Activated CD8-positive, alpha-beta memory T cell treated with anti-CD3 and anti-CD28 coated beads, Interleukin-2, amount 50 U/mL, for 48 hours (primary cell): ENCODE measurements at regions not wholly inside any gene's neighbourhood (a gene's known extent, or its start where the extent isn't known, plus 50 kb on each side); places are given as distances from the start of the nearest gene placed in this dataset.
"Not testable (repeated sequence)": the region's sequence is repeated elsewhere in the genome, so short reads cannot be mapped to it uniquely, and the experiment has no call there.

Experiments
- DNase-seq: peaks from one replicate; pipeline ENCODE4 v3.0.0-alpha.2; 2020

DNA sequence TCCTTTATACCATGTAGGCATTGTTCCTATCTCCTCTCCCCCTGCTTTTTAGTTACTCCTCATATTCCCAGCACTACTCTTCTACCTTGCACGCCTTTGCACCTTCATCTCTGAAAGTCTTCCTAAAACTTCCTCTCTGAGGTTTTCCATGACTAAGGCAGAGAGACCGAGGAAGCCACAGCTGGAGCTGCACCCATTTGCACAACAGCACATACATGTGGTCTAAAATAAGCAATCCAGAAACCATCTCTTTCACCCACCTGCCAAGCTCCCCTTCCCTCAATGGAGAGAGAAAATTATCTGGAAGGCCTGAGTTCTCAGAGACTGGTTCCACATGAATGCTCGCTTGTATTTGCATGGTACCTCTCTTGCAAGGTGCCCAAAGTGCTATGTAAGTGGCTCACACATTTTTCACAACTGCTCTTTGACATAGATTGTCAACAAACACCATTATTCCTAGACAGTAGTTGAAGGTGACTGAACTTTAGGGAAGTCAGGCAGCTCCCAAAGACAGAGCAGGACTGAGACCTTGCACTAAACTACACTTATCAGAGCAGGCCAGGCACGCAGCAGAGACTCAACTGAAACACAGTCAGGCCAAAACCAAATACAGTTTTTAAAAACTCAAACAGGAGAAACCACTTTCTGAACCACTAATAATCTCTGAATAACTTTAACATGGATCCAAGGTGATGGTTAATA, 313.2 kb downstream of the TFAP2A start:
- DNase-seq: no peak

- DNase-seq: no peak
These were observed 315.2 kb downstream of the TFAP2A start for GRCh38 chr6:10099529-10100140.

DNA sequence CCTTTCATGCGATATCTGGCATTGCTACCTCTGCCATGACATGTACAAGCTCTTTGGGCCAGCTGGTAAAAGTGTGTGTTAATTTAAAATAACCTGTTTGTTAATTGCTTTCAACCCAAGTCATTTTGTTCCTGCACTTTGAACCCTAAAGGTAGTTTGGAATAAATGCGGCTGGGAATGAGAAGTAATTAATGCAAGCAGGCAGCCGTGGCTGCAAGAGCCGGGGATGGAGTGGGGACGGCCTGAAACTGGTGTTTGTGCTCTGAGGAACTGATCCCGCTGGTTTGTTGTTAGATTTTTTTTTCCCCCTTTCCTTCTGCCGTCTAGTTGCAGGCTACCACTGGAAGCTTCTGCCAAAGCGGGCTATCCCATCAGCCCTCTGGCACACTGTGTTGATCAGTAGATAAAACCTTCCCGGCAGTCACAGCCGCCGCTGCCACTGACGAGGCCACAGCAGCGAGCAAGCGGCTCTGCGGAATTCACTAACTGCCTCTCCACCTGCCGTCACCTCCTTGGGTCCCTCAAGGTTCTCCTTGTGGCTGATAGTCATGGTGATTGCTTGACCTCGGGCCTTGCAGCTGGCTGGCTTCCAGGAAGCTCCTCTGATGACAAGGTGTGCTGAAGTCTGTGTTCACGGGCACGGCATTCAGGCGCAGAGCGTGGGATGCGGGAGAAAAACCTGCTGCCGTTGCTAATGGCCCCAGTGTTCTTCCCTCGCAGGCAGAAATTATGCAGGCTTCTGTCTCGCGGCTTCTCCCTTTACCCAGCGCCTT, 315.9 kb downstream of the TFAP2A start:
- DNase-seq: no peak

GRCh38 chr6:10093282-10093681, 321.6 kb downstream of the TFAP2A start:
- DNase-seq: no peak

DNA sequence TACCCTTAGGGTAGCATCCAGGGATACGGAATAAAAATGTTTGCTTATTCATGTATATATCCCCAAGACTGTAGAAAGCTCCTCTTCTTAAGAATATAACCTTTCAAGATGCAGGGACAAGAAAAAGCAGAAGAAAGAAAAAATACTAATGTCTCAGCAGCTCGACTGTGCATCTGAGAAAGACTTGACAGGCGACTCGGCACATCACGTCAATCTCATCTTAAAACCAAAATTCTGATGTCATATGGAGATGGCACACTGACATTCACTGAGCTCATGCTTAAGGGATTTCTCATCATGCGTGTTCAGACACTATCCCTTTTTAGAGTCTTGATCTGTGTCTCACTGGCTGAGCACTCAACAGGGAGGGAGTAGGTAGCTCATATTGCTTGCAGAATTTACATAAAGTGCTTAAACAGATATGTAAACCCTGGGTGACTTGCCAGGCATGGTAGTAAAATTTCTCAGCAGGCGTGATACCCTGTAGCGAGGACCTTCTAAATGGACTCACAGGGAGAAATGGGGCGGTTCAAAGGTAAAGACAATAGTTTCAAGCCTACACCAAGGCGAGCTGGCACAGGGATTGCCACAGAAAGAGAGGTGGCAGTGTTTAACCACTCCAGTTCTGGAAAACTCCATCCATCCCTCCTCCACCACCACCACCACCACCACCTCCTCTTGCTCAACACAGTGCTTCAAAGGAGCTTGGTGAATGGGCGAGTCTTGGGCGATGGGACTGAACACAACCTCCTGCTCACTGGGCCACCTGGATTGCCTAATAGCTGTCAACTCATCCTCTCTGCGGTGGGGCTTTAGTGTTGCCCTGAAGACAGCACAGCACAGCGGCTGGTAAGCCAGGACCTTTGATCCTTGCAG, 330.5 kb downstream of the TFAP2A start:
- DNase-seq: no peak

DNA sequence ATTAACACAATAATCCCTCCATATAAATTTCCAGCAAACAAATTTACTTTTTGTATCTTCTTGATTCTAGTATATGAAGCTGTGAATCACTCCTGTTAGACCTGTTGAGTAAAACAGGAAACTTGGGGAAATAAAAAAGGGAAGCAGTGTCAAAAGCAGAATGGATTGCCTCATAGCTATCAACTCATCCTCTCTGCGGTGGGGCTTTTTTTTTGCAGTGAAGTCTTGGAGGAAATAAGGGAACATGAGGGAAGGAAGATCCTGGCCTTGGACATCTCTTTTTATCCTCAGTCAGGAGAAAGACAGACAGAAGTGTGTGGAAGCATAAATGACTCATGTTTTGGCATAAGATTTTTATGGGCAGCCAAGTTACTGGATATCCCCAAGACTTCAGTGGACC, 332.5 kb downstream of the TFAP2A start:
- DNase-seq: no peak

GRCh38 chr6:10081957-10082356, 332.9 kb downstream of the TFAP2A start:
- no peak for DNase-seq

GRCh38 chr6:10081075-10081474, 333.8 kb downstream of the TFAP2A start:
- DNase-seq: no peak

GRCh38 chr6:10080561-10080960, 334.3 kb downstream of the TFAP2A start:
- DNase-seq: no peak

DNA sequence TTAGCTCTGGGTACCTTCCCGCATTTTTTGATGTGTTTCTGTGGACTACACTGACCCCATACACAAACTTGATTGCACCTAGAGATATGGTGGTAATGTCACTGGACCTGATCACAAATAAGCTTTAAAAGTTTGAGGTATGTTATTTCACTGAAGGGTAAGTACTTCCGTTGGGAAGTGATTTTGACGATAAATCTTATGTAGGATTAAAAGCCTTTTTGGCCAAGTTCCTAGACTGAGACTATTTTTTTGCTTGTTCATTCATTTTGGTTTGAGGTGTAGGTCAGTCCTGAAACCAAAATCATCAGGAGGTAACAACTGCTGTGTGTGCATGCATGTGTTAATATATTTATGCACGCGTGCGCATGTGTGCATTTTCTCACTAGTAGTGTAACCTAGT, 336.3 kb downstream of the TFAP2A start:
- no peak for DNase-seq

- not testable (repeated sequence) for DNase-seq
These were observed 340.1 kb downstream of the TFAP2A start for GRCh38 chr6:10074726-10075125.

- no peak for DNase-seq
These were observed 341.5 kb downstream of the TFAP2A start for GRCh38 chr6:10073341-10073740.

- DNase-seq: no peak
These were observed 343.1 kb downstream of the TFAP2A start for GRCh38 chr6:10071631-10072220.

DNA sequence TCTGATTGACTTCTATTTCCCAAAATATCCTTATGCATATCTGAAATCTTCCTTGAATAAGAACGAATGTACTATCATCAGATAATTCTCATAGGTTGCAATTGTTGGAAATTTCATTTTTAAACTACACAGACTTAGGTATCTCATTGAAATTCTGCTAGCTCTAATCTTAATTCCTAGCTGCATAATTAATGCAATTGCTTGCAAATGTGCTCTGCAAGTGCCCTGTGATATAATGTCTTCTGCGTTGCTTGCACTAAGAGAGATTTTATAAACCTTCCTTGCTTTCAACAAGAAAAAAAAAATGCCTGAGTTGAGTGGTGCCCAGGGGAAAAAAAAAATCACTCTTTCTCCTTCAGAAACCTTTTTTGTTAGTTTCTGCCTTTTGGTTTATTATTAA, 354.9 kb downstream of the TFAP2A start:
- no peak for DNase-seq

DNA sequence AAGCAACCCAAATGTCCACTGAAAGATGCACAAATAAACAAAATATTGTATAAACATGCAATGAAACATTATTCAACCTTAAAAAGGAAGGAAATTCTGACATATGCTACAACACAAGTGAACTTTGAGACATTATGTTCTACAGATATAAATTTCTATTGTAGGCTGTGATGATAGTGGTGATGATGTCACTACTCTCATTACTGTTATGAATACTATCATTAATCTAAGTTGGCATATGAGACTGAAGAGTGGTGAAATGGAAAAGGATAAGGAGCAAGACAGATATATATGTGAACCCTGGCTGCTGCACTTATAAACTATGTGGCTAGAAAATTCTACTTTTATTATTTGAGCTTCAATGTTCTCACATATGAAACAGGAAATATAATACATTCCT, 360.2 kb downstream of the TFAP2A start:
- DNase-seq: no peak

DNA sequence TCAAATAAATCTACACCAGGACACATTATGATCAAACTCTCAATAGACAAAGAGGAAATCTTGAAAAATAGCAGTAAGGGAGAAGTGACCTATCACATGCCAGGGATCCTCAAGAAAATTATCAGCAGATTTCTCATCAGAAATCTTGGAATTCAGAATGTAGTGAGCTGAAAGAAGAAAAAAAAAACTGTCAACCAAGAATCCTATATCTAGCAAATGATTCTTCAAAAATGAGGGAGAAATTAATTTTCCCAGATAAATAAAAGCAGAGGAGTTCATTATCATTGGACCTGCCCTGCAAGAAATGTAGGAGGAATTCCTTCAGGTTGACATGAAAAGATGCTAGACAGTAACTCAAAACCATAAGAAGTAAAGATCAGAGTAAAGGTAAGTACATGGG, 363.6 kb downstream of the TFAP2A start:
- no peak for DNase-seq

GRCh38 chr6:10048370-10049297, 366.2 kb downstream of the TFAP2A start:
- no peak for DNase-seq

GRCh38 chr6:10042280-10042679, 372.6 kb downstream of the TFAP2A start:
- DNase-seq: no peak

DNA sequence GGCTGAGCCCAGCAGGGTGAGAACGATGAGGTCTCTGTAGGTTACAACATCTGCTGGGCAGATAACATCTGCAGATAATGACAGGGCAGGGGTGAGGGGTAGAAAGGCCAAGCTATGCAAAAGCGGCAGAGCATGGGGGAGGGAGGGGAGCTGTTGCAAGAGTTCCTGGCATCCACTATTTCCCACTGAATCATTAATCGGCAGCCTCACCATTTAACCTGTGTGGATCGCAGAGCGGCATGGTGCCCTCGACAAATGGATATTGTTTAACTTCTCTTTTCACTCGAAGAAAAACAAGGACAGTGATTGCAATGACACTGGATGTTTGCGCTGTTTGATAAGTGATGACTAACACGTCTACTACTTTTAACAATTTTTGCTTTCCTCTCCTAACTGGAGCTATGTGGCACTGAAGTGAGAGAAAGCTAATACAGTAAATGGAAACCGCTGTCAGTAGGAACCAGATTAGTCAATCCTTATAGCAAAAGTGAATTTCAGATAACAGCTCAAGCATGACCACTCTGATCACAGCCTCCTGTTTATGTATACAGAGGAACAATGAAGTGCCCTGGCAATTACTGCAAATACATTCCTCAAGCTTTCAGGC, 381.5 kb downstream of the TFAP2A start:
- no peak for DNase-seq

- DNase-seq: no peak
These were observed 383.3 kb downstream of the TFAP2A start for GRCh38 chr6:10031617-10032016.

DNA sequence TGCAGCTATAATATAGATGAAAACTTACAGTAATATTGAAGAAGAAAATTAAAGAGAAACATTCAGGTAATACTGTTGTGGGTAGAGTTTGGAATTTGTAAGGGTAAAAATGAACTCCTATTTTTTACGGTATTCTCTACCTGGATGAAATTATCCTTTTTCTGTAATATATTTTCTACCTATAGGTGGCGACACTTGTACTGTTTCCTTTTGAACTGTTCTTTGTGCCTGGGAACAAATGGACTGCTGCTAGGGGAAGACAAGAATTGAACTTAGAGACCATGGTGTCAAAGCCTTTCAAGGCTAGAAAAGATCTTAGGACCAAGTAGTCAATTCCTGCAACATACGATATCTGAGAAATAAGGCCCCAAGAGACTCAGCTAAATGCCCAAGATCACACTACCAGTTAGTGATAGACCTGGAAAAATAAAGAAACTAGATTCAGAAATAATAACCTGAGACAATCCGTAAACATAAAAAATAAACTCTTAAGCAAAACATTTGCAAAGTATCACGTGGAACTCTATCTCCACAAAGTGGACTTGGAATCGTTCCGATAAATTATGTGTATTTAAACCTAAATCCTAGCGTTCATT, 383.8 kb downstream of the TFAP2A start:
- no peak for DNase-seq
